Fibroblast of mammary gland (primary cell): ENCODE measurements at regions not wholly inside any gene's neighbourhood (a gene's known extent, or its start where the extent isn't known, plus 50 kb on each side); places are given as distances from the start of the nearest gene placed in this dataset.

Source experiments
- DNase-seq: peaks from one replicate; pipeline ENCODE4 v3.0.0-alpha.2; 2010; ENCODE audit warnings: low read depth
- H3K4me3 ChIP-seq: 2 replicates; pipeline ENCODE4 v1.5.1; 2011; ENCODE audit warnings: low read depth, mild to moderate bottlenecking, low read length, moderate library complexity; ENCODE audit not compliant: control insufficient read depth
- TF ChIP-seq, protein P1 (sequence below): conservative IDR thresholded peaks from 2 replicates; pipeline ENCODE4 v1.5.1; 2011; ENCODE audit warnings: low read depth, low read length, inconsistent platforms; ENCODE audit not compliant: control insufficient read depth, insufficient read depth

- no peak for DNase-seq
- TF ChIP-seq, protein P1, sequence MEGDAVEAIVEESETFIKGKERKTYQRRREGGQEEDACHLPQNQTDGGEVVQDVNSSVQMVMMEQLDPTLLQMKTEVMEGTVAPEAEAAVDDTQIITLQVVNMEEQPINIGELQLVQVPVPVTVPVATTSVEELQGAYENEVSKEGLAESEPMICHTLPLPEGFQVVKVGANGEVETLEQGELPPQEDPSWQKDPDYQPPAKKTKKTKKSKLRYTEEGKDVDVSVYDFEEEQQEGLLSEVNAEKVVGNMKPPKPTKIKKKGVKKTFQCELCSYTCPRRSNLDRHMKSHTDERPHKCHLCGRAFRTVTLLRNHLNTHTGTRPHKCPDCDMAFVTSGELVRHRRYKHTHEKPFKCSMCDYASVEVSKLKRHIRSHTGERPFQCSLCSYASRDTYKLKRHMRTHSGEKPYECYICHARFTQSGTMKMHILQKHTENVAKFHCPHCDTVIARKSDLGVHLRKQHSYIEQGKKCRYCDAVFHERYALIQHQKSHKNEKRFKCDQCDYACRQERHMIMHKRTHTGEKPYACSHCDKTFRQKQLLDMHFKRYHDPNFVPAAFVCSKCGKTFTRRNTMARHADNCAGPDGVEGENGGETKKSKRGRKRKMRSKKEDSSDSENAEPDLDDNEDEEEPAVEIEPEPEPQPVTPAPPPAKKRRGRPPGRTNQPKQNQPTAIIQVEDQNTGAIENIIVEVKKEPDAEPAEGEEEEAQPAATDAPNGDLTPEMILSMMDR = no peak
- H3K4me3 ChIP-seq = no peak overlapping the region
These were observed 57.7 kb downstream of the NKX2-2 start for GRCh38 chr20:21456207-21456606.

- TF ChIP-seq, protein P1 = no peak
- no peak overlapping the region for H3K4me3 ChIP-seq
- no peak for DNase-seq
These were observed 56.4 kb upstream of the NKX2-4 start for GRCh38 chr20:21453690-21454089.

- peak; percentile 18 for DNase-seq
- TF ChIP-seq, protein P1 = no peak
- no peak overlapping the region for H3K4me3 ChIP-seq
These were observed 53.2 kb upstream of the NKX2-4 start for GRCh38 chr20:21450572-21450971.
